ENCODE measurements at regions not wholly inside any gene's neighbourhood (a gene's known extent, or its start where the extent isn't known, plus 50 kb on each side); places are given as distances from the start of the nearest gene placed in this dataset.

DNA sequence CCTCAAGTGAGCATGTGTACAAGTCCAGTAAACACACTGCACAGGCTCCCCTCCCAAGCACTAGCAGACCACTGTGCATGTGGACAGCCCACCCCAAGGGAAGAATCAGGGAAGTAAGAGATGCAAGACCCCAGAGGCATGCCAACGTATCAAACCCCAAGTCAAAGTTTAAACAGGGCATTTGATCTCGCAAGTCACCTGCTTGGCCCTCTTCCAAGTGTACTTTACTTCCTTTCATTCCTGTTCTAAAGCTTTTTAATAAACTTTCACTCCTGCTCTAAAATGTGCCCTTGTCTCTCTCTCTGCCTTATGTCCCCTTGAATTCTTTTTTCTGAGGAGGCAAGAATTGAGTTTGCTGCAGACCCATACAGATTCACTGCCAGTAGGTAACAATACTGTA is 201.2 kb upstream of the PARD3B start:
- Mint-ChIP-seq H3K9me3 (no peaks in the 10 kb centered on the region), H3K27me3 (ENCODE audit: low read depth) (peaks cover 29% of the 10 kb centered on the region), H3K36me3 (ENCODE audit: low read depth) (no peaks in the 10 kb centered on the region), H3K4me1 (ENCODE audit: low read depth) (no peaks in the 10 kb centered on the region), H3K27ac (no peak overlapping the region), H3K4me3 (no peak overlapping the region)
- DNase-seq (ENCODE audit: low spot score): no peak

DNA sequence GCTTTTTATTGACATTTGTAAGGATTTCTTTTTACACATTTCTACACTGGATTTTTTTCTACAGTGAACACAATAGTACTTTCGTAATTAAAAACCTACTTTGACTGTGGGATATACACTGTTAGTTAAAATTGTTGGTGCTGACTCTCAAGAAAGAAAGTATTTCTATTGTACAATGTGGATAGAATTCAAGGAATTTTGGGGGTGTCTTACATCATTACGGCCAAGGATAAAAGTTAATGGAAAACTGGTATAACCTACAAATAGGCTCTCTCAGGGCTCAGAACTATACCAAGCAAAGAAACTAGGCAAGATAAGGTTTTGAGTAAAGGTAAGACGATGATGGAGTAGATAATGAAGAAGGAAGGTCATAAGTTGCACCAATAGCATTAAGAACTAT is 198.4 kb upstream of the PARD3B start:
- no peak overlapping the region for H3K4me3 Mint-ChIP-seq
- H3K4me1 Mint-ChIP-seq (ENCODE audit: low read depth): no peaks in the 10 kb centered on the region
- no peak overlapping the region for H3K27ac Mint-ChIP-seq
- no peaks in the 10 kb centered on the region for H3K36me3 Mint-ChIP-seq (ENCODE audit: low read depth)
- H3K9me3 Mint-ChIP-seq: no peaks in the 10 kb centered on the region
- no peak for DNase-seq (ENCODE audit: low spot score)
- H3K27me3 Mint-ChIP-seq (ENCODE audit: low read depth): peaks cover 26% of the 10 kb centered on the region

DNA sequence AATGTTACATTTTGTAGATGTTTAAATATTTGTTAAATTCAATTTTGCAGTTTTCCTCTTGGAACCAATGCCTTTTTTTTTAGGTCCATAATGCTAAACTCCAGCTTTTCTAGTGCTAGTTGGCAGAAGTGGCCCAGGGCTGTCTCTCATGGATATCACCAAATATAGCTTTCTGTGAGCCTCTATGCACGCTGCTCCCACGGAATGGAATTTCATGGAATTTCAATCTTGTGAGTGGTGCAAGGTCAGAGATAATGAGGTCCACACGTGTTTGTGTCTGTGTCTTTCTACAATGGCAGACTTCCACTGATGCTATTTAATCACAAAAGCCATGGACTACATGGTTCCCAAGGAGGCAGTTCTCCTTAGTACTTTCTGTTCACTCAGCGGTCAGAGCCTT is 191.5 kb upstream of the PARD3B start:
- DNase-seq (ENCODE audit: low spot score): no peak
- Mint-ChIP-seq H3K9me3 (no peaks in the 10 kb centered on the region), H3K27me3 (ENCODE audit: low read depth) (peaks cover 33% of the 10 kb centered on the region), H3K36me3 (ENCODE audit: low read depth) (no peaks in the 10 kb centered on the region), H3K4me1 (ENCODE audit: low read depth) (no peaks in the 10 kb centered on the region), H3K4me3 (no peak overlapping the region), H3K27ac (no peak overlapping the region)

- Mint-ChIP-seq H3K9me3 (no peaks in the 10 kb centered on the region), H3K4me3 (no peak overlapping the region), H3K27me3 (ENCODE audit: low read depth) (peaks cover 34% of the 10 kb centered on the region), H3K36me3 (ENCODE audit: low read depth) (no peaks in the 10 kb centered on the region), H3K27ac (no peak overlapping the region), H3K4me1 (ENCODE audit: low read depth) (no peaks in the 10 kb centered on the region)
- no peak for DNase-seq (ENCODE audit: low spot score)
Observed at GRCh38 chr2:204354442-204354856, 190.8 kb upstream of the PARD3B start.

DNA sequence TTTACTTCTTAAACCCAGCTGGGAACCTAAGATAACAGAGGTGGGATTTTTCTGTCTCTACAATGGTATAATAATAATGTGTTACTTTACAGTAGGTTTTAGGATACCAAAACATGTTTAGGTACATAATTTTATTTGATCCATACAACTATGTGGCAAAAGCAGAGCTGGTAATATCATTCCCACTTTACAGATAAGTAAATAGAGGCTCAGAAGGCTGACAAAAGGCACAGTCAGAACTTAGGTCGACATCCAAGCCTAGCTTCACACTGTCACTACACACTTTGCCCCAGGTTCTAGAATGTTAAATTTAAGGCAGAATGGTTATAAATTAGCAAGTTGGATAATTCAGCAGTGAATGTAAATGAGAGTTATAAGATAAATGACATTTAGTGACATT is 189.6 kb upstream of the PARD3B start:
- Mint-ChIP-seq H3K9me3 (no peaks in the 10 kb centered on the region), H3K36me3 (ENCODE audit: low read depth) (no peaks in the 10 kb centered on the region), H3K4me3 (no peak overlapping the region), H3K27me3 (ENCODE audit: low read depth) (peaks cover 30% of the 10 kb centered on the region), H3K4me1 (ENCODE audit: low read depth) (no peaks in the 10 kb centered on the region), H3K27ac (no peak overlapping the region)
- DNase-seq (ENCODE audit: low spot score): no peak

DNA sequence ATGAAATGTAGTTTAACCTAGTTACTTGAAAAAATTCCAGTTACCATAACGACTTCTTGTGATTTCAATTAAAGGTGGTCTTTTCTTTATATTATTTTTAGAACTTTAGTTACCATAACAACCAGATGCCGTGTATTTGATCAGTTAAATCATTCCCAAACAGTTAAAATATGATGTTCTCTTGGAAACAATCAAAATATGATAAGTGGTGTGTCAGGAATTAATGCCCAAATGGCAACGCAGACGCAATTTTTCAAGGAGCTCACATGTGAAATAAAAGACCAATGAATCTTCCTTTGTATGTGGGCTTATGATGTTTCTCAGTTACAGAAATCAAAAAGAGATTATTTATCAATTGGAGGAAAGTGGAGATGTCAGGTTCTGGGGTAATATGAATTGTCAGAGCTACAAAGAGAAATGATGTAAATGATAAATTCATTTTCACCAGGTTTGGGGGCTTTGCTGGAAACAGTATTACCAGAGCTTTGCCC is 189.1 kb upstream of the PARD3B start:
- Mint-ChIP-seq H3K36me3 (ENCODE audit: low read depth) (no peaks in the 10 kb centered on the region), H3K9me3 (no peaks in the 10 kb centered on the region), H3K27me3 (ENCODE audit: low read depth) (peaks cover 30% of the 10 kb centered on the region), H3K4me3 (no peak overlapping the region), H3K27ac (no peak overlapping the region), H3K4me1 (ENCODE audit: low read depth) (no peaks in the 10 kb centered on the region)
- DNase-seq (ENCODE audit: low spot score): no peak

- no peaks in the 10 kb centered on the region for H3K4me1 Mint-ChIP-seq (ENCODE audit: low read depth)
- H3K4me3 Mint-ChIP-seq: no peak overlapping the region
- H3K9me3 Mint-ChIP-seq: no peaks in the 10 kb centered on the region
- DNase-seq (ENCODE audit: low spot score): no peak
- no peaks in the 10 kb centered on the region for H3K36me3 Mint-ChIP-seq (ENCODE audit: low read depth)
- peaks cover 30% of the 10 kb centered on the region for H3K27me3 Mint-ChIP-seq (ENCODE audit: low read depth)
- H3K27ac Mint-ChIP-seq: no peak overlapping the region
Observed at GRCh38 chr2:204357286-204357685, 188.0 kb upstream of the PARD3B start.

DNA sequence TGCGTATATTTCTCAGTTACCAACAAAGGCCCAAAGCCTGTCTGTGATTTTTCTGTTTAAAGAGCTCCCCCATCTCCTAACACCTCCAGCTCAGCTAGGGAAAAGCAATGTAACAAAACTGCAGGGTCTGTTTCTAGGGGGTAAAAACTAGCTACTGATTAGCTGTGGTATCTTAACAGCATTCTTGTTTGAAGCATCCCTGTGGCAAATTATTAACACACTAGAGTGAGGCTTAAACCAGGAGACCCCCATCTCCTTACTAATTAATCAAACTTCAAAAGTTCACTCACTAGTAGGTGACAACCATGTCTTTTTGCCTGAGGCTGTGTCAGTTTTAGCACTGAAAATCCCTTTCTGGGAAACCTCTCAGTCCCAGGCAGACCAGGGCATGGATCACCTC is 186.2 kb upstream of the PARD3B start:
- H3K4me1 Mint-ChIP-seq (ENCODE audit: low read depth): no peaks in the 10 kb centered on the region
- no peak for DNase-seq (ENCODE audit: low spot score)
- no peak overlapping the region for H3K27ac Mint-ChIP-seq
- H3K9me3 Mint-ChIP-seq: no peaks in the 10 kb centered on the region
- H3K36me3 Mint-ChIP-seq (ENCODE audit: low read depth): no peaks in the 10 kb centered on the region
- peaks cover 23% of the 10 kb centered on the region for H3K27me3 Mint-ChIP-seq (ENCODE audit: low read depth)
- H3K4me3 Mint-ChIP-seq: no peak overlapping the region

DNA sequence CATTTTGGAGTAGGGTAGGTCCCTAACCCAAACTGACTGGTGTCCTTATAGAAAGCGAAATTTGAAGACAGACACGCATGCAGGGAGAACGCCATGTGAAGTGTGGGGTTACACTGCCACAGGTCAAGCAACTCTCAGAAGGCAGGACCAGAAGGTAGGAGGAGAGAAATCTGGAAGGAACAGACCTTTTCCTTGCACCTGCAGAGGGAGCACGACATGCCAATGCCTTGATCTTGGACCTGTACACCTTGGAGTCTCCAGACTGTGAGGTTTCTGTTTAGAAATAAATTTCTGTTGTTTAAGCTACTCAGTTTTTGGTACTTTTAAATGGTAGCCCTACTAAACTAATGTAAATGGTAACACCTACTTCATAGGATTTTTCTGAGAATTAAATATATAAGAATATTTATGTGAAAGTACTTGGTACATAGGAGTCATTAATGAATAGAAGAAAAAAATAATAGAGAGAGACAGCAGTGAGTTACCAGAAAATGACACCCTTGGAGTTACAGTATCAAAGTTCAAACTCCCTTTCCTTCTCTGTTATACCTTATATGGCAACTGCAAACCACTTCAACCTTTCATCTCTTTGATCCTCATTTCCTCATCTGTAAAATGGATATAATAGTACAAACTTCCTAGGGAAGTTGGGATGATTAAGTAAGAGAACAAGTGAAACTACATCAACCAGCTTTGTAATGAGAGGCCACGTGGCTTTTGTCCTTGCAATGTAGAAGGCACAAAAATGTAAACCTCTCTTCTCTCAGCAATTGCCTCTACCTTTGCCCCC is 184.9 kb upstream of the PARD3B start:
- no peak for DNase-seq (ENCODE audit: low spot score)
- Mint-ChIP-seq H3K4me3 (no peak overlapping the region), H3K9me3 (no peaks in the 10 kb centered on the region), H3K27ac (no peak overlapping the region), H3K4me1 (ENCODE audit: low read depth) (no peaks in the 10 kb centered on the region), H3K27me3 (ENCODE audit: low read depth) (peaks cover 13% of the 10 kb centered on the region), H3K36me3 (ENCODE audit: low read depth) (no peaks in the 10 kb centered on the region)

- no peak overlapping the region for H3K4me3 Mint-ChIP-seq
- peaks cover 5% of the 10 kb centered on the region for H3K27me3 Mint-ChIP-seq (ENCODE audit: low read depth)
- H3K9me3 Mint-ChIP-seq: no peaks in the 10 kb centered on the region
- H3K4me1 Mint-ChIP-seq (ENCODE audit: low read depth): no peaks in the 10 kb centered on the region
- no peaks in the 10 kb centered on the region for H3K36me3 Mint-ChIP-seq (ENCODE audit: low read depth)
- no peak overlapping the region for H3K27ac Mint-ChIP-seq
- DNase-seq (ENCODE audit: low spot score): no peak
Observed at GRCh38 chr2:204361738-204362137, 183.5 kb upstream of the PARD3B start.

DNA sequence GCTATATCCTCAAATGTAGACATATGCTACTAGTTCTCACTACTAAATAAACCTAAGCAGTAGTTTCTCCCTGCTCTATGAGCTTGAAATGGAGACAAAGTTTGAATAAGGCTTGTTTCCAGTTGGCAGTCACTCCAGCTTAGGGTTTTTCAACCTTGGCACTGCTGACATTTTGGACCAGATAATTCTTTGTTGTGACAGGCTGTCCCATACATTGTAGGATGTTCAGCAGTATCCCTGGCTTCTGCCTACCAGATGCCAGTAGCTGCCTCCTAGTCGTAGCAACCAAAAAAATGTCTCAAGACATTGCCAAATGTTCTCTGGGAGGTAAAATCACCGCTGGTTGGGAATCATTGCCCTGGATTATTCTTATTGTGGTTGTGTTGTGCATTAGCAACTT is 182.7 kb upstream of the PARD3B start:
- H3K27ac Mint-ChIP-seq: no peak overlapping the region
- no peaks in the 10 kb centered on the region for H3K36me3 Mint-ChIP-seq (ENCODE audit: low read depth)
- no peak for DNase-seq (ENCODE audit: low spot score)

DNA sequence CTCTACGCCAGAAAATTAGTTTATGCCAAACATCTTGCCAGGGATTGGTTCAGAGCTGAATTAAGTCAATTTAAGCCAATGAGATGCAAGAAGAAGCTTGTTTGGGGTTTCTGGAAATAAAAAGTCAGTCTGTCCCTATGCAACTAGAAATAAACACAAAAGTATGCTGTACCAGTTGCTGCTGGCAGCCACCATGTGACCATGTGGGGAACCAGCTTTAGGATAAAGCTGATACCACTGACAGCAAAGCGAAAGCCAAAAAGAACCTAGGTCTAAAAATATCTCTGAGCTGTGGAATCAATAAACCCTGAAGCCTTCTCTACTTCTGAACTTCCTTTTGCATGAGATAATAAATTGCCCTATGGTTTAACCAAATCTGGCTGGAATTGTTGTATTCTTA is 181.8 kb upstream of the PARD3B start:
- no peak overlapping the region for H3K27ac Mint-ChIP-seq
- H3K27me3 Mint-ChIP-seq (ENCODE audit: low read depth): peaks cover 2% of the 10 kb centered on the region
- DNase-seq (ENCODE audit: low spot score): no peak
- H3K4me1 Mint-ChIP-seq (ENCODE audit: low read depth): no peaks in the 10 kb centered on the region
- no peak overlapping the region for H3K4me3 Mint-ChIP-seq
- H3K36me3 Mint-ChIP-seq (ENCODE audit: low read depth): no peaks in the 10 kb centered on the region
- H3K9me3 Mint-ChIP-seq: no peaks in the 10 kb centered on the region

More for the DNA sequence above, 182.7 kb upstream of the PARD3B start:
- H3K4me3 Mint-ChIP-seq: no peak overlapping the region
- H3K27me3 Mint-ChIP-seq (ENCODE audit: low read depth): peaks cover 2% of the 10 kb centered on the region
- H3K4me1 Mint-ChIP-seq (ENCODE audit: low read depth): no peaks in the 10 kb centered on the region
- H3K9me3 Mint-ChIP-seq: no peaks in the 10 kb centered on the region

DNA sequence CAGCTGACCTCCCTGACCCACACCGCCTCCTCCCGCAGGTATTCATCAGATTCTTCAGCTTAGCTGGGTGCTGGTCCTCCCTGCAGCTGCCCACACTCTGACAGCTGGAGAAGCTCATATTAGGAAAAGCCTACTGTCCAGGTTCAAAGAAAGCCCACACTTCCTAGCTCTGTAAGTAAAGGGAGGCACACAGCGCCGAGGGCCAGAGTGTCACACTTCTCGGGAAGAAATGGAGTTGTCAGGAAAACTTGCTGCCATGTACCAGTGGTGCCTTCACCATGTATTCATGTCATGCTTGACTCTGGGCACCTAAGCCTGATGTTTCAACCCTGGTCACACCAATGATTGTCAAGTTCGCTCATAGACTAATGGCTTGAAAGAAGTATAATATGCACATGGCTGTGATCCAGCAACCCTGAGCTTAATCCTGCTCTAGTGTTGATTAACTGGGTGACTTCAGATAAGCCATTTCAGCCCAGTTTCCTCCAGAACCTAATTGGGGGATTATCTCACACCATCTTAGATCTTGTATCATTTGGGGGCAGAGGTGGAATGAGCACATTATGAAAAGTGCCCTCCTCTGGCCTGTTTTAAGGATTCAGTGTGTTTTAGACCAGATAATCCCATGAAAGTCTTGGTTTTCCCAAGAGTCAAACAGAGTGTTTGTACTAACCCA is 180.3 kb upstream of the PARD3B start:
- Mint-ChIP-seq H3K9me3 (no peaks in the 10 kb centered on the region), H3K27ac (no peak overlapping the region), H3K4me3 (no peak overlapping the region)

DNA sequence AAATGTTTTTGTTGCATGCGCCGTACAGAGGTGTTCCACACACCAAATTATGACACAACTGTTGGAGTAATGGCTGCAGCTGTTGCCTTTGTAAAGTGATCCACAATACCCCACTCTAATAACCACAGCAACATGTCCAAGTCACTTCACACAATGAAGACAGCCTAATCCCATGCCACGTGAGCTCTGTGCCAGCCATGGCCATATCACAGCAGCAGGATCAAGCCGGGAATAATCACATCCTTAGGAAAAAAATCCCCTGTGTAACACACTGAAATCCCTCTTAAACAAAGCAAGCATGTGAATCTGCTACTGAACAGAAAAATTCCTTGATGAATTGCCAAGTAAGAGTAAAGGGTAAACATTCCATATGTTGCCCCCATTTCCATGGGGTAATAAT is 179.5 kb upstream of the PARD3B start:
- Mint-ChIP-seq H3K36me3 (ENCODE audit: low read depth) (no peaks in the 10 kb centered on the region), H3K27me3 (ENCODE audit: low read depth) (peaks cover 4% of the 10 kb centered on the region), H3K4me1 (ENCODE audit: low read depth) (no peaks in the 10 kb centered on the region), H3K27ac (no peak overlapping the region), H3K9me3 (no peaks in the 10 kb centered on the region), H3K4me3 (no peak overlapping the region)
- DNase-seq (ENCODE audit: low spot score): no peak

More for the DNA sequence above, 180.3 kb upstream of the PARD3B start:
- H3K36me3 Mint-ChIP-seq (ENCODE audit: low read depth): no peaks in the 10 kb centered on the region
- no peaks in the 10 kb centered on the region for H3K27me3 Mint-ChIP-seq (ENCODE audit: low read depth)
- H3K4me1 Mint-ChIP-seq (ENCODE audit: low read depth): no peaks in the 10 kb centered on the region
- DNase-seq (ENCODE audit: low spot score): no peak

Data from T-helper 2 cell treated with Interferon-gamma antibody and Interleukin-4, amounts not matched to agents 5 μg/mL and 100 μg/mL, for 36 hours (primary cell).